WTC11 (cell line): ENCODE measurements at regions not wholly inside any gene's neighbourhood (a gene's known extent, or its start where the extent isn't known, plus 50 kb on each side); places are given as distances from the start of the nearest gene placed in this dataset.

ENCODE experiments used
- FOXJ3 ChIP-seq: sonication (generic); formaldehyde crosslinking; IDR thresholded peaks from 2 replicates; pipeline ENCODE4 v1.9.0; 2021; ENCODE audit warnings: missing genetic modification reagents, mild to moderate bottlenecking, borderline replicate concordance
- STAT6 ChIP-seq: sonication (generic); formaldehyde crosslinking; conservative IDR thresholded peaks from 2 replicates; pipeline ENCODE4 v1.8.1; 2023; ENCODE audit warnings: mild to moderate bottlenecking, low read depth, missing genetic modification reagents, moderate library complexity
- TCF7 ChIP-seq: sonication (generic); formaldehyde crosslinking; IDR thresholded peaks from 2 replicates; pipeline ENCODE4 v1.8.0; 2022; ENCODE audit warnings: mild to moderate bottlenecking, low read depth, missing genetic modification reagents, moderate library complexity
- TF ChIP-seq, protein P1 (sequence below): fragments of 200-600 bp; IDR thresholded peaks from 2 replicates; pipeline ENCODE4 v1.8.0; 2022; ENCODE audit warnings: antibody characterized with exemption
- TF ChIP-seq, protein P2 (sequence below): sonication (generic); formaldehyde crosslinking; IDR thresholded peaks from 2 replicates; pipeline ENCODE4 v1.8.1; 2023; ENCODE audit warnings: mild to moderate bottlenecking, missing genetic modification reagents, moderate library complexity
- TF ChIP-seq, protein P3 (sequence below): sonication (generic); formaldehyde crosslinking; conservative IDR thresholded peaks from 2 replicates; pipeline ENCODE4 v1.8.1; 2022; ENCODE audit warnings: mild to moderate bottlenecking, missing genetic modification reagents

GRCh38 chr3:78088006-78088405 lies 1048.1 kb downstream of the ROBO2 start:
- TF ChIP-seq, protein P1, sequence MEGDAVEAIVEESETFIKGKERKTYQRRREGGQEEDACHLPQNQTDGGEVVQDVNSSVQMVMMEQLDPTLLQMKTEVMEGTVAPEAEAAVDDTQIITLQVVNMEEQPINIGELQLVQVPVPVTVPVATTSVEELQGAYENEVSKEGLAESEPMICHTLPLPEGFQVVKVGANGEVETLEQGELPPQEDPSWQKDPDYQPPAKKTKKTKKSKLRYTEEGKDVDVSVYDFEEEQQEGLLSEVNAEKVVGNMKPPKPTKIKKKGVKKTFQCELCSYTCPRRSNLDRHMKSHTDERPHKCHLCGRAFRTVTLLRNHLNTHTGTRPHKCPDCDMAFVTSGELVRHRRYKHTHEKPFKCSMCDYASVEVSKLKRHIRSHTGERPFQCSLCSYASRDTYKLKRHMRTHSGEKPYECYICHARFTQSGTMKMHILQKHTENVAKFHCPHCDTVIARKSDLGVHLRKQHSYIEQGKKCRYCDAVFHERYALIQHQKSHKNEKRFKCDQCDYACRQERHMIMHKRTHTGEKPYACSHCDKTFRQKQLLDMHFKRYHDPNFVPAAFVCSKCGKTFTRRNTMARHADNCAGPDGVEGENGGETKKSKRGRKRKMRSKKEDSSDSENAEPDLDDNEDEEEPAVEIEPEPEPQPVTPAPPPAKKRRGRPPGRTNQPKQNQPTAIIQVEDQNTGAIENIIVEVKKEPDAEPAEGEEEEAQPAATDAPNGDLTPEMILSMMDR = no peak
- TF ChIP-seq, protein P2, sequence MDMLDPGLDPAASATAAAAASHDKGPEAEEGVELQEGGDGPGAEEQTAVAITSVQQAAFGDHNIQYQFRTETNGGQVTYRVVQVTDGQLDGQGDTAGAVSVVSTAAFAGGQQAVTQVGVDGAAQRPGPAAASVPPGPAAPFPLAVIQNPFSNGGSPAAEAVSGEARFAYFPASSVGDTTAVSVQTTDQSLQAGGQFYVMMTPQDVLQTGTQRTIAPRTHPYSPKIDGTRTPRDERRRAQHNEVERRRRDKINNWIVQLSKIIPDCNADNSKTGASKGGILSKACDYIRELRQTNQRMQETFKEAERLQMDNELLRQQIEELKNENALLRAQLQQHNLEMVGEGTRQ (CRISPR knock-in tag) = no peak
- TF ChIP-seq STAT6 (CRISPR knock-in tag) (no peak), FOXJ3 (CRISPR knock-in tag) (no peak), TCF7 (CRISPR knock-in tag) (no peak)
- TF ChIP-seq, protein P3, sequence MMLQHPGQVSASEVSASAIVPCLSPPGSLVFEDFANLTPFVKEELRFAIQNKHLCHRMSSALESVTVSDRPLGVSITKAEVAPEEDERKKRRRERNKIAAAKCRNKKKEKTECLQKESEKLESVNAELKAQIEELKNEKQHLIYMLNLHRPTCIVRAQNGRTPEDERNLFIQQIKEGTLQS = no peak
